Cardiac septum (tissue), 1 donor: ENCODE measurements at regions not wholly inside any gene's neighbourhood (a gene's known extent, or its start where the extent isn't known, plus 50 kb on each side); places are given as distances from the start of the nearest gene placed in this dataset.

Experiments used
- DNase-seq: peaks from one replicate; pipeline ENCODE4 v3.0.0-alpha.2; 2020; ENCODE audit warnings: low spot score
- intact Hi-C: fragments of 100-400 bp; cut with DNase I; formaldehyde crosslinking; loops from one replicate; pipeline ENCODE4 v1.14.0; 2022
- donor health status: DM: no; HTN: no; CAD: no.

DNA sequence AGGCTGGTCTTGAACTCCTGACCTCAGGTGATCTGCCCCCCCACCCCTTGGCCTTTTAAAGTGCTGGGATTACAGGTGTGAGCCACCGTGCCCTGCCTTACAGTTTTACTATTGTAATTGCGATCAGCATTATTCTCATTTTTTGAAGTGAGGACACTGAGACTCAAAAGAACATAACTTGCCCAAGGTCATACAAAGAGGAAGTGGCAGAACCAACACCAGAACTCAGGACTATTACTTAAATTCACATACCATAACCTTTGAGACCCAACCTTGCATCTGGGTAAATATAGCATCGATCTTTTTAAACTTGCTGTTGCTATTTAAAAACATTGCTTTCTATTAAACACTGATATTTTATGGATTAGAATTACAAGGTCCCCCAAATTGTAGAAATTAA lies 54.2 kb downstream of the FOXI1 start:
- DNase-seq, result no peak

DNA sequence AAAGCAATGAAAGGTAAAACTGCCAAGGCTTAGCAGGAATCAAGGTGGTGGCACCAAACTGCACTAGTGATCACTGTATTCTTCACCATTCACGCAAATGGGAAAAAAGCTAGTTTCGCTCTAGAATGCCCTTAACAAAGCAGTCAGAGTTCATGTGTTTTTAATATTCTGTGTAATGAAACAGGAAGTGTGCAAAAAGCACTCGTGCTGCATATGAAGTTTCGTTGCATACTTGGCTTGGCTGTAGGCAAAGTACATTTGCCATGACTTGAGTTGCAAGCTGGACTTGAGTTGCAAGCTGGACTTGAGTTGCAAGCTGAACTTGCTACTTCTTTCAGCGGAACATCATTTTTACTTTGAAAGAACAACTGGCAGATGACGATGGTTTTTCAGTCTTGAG lies 55.4 kb downstream of the FOXI1 start:
- intact Hi-C loops, result no loop called here
- no peak for DNase-seq

More for the DNA sequence above, 54.2 kb downstream of the FOXI1 start:
- intact Hi-C loops, result no loop called here

DNA sequence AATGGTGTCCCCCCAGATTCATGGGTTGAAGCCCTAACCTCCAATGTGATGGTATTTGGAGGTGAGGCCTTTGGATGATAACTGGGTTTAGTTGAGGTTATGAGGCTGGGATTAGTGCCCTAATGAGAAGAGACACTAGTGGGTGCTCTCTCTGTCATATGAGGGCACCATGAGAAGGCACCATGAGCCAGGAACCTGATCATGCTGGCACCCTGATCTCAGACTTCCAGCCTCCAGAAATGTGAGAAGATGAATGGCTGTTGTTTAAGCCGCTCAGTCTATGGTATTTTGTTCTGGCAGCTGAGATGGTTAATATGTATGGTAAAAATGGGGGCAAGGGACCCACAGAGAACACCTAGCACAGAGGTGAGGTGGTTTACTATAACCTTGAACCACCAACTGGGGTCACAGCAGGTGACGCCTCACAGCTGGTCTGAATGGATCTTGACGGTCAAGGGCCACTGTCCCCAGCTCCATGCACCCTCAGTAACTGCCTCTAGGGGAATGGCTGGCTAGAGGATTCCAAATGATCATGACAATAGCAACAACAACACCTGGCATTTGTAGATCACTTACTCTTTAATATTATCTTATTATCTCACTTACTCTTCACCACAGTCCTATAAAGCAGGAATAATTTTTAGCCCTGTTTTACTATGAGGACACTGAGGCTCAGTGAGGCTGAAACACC lies 57.1 kb downstream of the FOXI1 start:
- peak; percentile 4 for DNase-seq
- intact Hi-C loops, result no loop called here

DNA sequence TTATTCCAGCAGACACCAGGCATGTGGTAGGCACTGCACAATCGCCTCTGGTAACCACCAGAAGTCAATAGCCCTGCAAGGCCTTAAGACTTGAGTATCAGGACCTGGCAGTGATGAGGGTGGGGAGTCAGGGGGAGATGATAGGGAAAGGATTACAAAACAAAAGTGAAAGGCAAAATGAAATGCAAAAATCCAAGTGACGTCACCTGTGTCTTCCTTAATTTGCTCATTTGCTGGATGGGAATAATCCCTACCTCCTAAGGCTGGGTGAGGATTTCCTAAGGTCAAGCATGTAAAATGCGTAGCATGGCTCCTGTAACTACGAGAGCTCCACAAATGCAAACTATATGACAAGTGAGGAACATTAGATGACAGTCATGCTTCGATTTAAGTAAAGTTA lies 58.4 kb downstream of the FOXI1 start:
- DNase-seq, result peak; percentile 14
- intact Hi-C loops, result no loop called here

DNA sequence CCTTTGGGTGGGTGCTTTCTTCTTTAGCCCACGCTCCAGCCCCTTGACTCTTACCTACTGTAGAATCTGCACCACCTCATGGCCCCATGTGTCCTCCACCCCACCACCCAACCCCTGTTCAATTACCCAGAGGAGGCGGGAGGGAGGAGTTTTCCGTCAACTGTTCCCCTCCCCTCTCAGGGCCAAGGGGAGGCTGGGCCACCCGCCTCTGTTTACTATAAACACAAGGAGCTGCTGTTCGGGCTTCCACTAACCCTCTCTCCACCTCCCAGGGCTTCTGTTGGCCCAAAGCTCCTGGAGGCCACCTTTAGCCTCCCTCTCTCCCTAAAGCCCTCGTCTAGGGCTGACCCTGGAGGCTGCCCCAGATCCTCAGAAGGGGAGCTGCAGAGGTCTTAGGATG lies 59.2 kb downstream of the FOXI1 start:
- intact Hi-C loops, result no loop called here

DNA sequence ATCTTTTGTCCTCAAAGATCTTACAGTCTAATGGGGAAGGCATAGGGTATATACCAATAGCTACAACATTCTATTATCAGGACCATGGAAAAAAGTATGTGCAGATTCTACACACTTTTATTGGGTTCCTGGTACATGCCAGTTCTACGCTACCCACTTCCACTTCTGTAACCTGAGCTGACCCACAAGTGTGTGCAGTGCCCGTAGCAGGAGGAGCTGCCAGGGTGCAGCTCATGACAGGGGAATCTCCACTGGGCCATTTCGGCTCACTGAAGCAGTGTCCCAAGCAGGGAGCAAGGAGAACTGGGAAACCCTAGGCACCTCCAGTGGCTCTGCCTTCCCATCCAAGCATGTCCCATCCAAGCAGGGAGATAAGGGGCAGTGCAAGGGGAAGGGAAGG lies 60.4 kb downstream of the FOXI1 start:
- DNase-seq, result peak; percentile 31
- intact Hi-C loops, result no loop called here

More for the DNA sequence above, 59.2 kb downstream of the FOXI1 start:
- DNase-seq, result peak; percentile 54

DNA sequence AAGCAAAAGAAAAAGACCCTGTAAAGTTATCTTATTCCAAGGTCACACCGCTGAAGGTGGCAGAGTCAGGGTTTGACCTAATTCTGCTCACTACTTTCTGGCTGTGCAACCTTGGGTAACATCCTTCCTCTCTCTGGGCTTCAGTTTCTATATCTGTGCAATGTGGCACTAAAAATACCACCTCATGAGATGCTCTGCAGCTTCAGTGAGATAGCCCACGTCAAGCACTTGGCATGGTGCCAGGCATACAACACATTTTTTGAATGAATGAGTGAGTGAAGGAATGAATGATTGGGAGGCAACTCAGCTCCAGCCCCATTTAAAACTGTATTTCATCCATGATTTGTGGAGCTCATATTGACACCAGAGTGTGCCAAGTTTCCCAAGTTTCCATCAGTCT lies 62.3 kb downstream of the FOXI1 start:
- intact Hi-C loops, result no loop called here
- peak; percentile 12 for DNase-seq

DNA sequence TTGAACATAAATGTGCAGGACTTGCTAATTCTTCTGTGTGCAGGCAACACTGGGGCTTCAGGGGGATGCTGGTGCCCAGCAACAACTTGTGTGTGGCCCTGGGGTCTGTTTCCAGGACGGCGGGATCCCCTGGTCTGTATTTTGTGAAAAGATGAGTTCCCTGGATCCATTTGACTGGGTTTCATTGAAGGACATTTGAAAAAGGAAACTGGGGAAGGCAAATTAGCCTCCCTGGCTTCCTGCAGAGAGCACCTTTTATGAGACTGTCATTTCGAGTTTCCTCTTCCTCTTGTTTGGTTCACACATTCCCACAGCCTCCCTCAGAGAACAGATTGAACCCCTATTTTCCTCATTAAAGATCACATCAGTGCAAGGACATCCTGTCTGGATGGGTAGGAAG lies 63.1 kb downstream of the FOXI1 start:
- DNase-seq, result peak; percentile 5
- intact Hi-C loops, result no loop called here

DNA sequence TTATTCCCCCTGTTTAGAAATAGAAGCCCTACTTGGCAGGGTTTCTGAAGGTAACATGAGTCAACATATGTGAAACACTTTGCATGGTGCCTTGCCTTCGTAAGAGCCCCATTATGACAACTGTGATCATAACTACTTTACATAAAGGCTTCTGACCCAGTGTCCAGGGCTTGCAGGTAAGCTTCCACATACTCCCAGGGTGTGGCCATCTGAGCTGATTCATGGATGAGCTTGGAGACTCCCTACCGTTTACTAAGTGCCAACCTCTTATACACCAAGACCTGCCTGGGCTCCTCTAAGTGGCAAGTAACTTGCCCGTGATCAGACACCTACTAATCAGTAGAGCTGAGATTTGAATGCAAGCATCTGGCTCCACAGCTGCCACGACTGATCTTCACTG lies 62.8 kb upstream of the C5orf58 start:
- no peak for DNase-seq
- intact Hi-C loops, result no loop called here

DNA sequence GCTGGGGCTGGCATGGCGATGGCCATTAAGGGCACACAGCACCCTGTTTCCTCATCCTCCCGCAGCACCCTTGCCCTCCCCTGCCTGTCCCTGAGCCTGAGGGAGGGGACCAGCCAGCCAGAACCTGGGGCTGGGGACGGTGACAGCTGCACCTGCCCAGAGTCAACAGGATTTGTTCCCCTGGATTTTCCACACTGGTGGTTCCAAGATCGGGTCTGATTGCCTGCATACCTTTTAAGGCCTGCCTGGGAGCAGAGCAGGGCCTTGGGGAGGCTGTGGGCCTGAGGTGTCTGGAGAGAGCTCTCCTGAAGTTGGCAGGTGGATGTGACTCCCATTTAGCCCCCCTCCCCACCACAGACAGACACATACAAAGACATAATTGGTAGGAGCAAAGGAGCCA lies 61.0 kb upstream of the C5orf58 start:
- DNase-seq, result peak; percentile 41
- intact Hi-C loops, result no loop called here

DNA sequence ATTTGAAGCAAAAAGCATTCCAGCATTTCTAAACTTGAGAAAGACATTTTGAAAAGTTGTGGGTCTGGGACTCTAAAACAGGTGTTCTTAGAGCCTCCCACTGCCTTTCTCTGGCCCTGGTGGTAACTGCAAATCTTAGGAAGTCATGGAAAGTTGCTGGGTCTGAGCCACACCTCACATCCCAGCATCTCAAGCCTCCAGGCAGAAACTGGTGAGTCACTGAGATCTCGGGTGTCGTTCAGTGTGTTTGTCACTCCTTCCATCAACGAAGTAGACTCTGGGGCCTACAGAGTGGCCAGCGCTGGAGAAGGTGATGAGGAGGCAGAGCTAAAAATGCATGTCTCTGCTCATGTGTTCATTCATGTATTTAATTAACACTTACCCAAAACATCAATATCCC lies 59.6 kb upstream of the C5orf58 start:
- intact Hi-C loops, result no loop called here
- DNase-seq, result no peak

DNA sequence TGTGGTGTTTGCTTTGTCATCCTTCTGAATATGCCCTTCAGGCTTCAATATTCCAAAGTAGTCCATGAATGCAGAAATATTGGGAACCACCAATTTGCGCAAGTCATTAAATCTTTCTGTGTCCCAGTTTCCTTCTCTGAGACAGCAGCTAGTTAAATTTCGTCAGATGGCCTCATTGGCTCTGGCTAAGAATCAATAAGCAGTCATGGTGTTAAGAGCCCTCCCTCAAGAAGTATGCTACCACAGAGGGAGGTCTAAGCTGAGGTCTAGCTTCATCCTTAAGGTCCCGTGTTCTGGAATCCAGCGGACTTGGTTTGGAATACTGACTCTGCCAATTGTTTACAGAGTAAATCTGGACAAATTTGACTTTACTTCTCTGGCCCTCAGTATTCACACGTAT lies 59.1 kb upstream of the C5orf58 start:
- no peak for DNase-seq
- intact Hi-C loops, result no loop called here

DNA sequence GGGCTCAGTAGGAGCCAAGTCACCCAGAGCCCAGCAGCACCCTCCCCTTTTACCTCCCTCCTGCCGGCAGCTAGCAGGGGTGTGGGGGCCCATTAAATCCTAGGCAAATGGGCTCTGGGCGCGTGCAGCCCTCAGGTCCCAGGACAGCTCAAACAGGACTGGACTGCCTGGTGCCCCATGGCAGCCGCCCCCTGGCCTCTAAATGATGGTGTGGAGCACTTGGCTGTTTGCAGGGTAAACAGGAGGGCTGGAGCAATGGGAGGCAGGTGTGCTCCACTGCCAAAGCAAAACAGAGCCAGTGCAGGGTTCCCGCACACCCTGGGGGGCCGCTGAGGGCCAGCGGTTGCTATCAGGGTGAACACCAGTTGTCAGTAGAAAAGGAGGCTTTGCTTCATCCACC lies 55.9 kb upstream of the C5orf58 start:
- intact Hi-C loops, result no loop called here
- no peak for DNase-seq

DNA sequence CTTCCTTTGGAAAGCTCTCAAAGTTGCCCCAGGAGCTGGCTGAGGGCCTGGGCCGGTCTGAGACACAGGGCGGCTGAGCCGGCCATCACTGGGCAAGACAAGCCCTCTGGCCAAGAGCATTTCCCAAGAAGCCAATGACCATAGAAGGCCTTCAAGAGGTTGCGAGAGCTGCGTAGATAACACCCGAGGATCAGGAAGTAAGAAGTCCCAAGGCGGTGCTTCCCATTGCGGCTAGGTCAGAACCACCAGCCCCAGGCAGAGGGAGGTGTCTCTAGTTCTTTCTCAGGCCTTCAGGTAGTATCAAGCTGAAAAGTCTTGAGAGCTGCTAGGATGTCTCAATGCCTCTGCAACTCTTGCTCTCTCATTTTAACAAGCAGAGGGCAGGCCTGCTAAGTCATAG lies 54.0 kb upstream of the C5orf58 start:
- no peak for DNase-seq
- intact Hi-C loops, result no loop called here

DNA sequence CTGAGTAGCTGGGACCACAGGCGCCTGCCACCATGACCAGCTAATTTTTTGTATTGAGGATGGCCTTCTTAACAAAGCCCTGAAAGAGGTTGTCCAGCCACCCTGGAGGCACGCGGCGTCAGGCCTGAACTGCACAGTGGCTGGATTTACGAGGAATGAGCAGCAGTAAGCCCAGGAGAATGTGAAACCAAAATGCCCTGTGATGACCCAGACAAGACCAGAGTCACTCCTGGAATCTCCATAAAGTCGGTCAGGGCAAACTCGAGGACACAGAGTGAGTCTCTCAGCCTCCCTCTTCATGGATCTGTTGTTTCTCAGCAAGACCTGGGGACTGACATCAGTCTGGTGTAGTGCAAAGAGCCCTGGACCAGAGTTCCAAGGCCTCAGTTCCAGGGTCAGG lies 53.2 kb upstream of the C5orf58 start:
- DNase-seq, result no peak
- intact Hi-C loops, result no loop called here

DNA sequence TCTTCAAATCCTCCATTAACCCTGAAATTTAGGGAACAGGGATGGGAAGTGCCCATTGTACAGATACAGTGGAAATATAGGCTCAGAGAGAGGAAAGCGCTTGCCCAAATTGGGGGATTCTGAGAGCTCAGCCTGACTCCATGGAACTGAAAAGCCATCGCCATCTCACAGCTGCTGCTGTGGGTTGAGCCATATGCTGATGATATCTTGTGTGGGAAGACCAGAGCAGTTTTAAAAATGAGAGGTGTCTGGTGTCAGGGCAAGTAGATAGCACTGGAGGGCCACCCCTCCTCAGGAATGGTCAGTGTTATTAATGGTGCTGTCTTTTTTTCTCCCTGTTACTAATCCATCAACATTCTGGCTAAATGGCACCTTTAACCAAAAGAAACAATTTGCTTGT lies 50.9 kb upstream of the C5orf58 start:
- DNase-seq, result no peak
- intact Hi-C loops, result no loop called here

DNA sequence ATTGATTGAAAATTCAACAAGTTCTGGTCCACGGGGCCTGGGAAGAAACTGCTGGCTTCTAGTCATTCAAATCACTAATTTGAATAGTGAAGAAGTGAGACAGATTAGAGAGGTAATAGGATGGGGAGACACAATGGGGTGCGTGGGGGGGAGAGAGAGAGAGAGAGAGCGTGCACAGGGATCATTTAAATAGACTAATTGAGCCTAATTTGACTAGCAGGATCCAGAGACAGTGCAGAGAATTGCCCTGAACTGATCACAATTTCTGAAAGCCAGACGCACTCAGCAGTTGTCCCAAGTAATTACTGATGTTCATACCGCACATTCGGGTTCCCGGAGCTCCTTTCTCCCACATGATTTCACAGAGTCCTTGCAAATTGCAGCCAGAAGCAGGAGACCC lies 50.3 kb upstream of the C5orf58 start:
- no peak for DNase-seq
- intact Hi-C loops, result no loop called here
